OCI-LY1 (cell line): ENCODE measurements at regions not wholly inside any gene's neighbourhood (a gene's known extent, or its start where the extent isn't known, plus 50 kb on each side); places are given as distances from the start of the nearest gene placed in this dataset.

Experiments
- H2AFZ ChIP-seq: fragments of 200-600 bp; sonication (generic), shearing (Covaris generic); 2 replicates; pipeline ENCODE4 v1.6.0; 2014; ENCODE audit warnings: antibody characterized with exemption, mild to moderate bottlenecking, low read length
- H3F3A ChIP-seq: fragments of 200-600 bp; sonication (generic), shearing (Covaris generic); 2 replicates; pipeline ENCODE4 v1.6.0; 2014; ENCODE audit warnings: mild to moderate bottlenecking, antibody characterized with exemption, low read length, moderate library complexity; ENCODE audit not compliant: insufficient read depth
- H3K27ac ChIP-seq: fragments of 200-600 bp; sonication (generic); 2 replicates; pipeline ENCODE4 v1.5.1; 2014; ENCODE audit warnings: low read length, mixed run types, mild to moderate bottlenecking, low read depth; ENCODE audit not compliant: poor library complexity, severe bottlenecking
- H3K27me3 ChIP-seq: fragments of 200-600 bp; sonication (generic); 2 replicates; pipeline ENCODE4 v1.6.0; 2014; ENCODE audit warnings: antibody characterized with exemption, mild to moderate bottlenecking, low read length, moderate library complexity; ENCODE audit not compliant: insufficient read depth
- H3K36me3 ChIP-seq: fragments of 200-600 bp; sonication (generic); 2 replicates; pipeline ENCODE4 v1.6.1; 2014; ENCODE audit warnings: mild to moderate bottlenecking, antibody characterized with exemption, low read length, moderate library complexity, mixed read lengths; ENCODE audit not compliant: insufficient read depth
- H3K4me1 ChIP-seq: fragments of 200-600 bp; sonication (generic); 2 replicates; pipeline ENCODE4 v1.5.1; 2014; ENCODE audit warnings: mild to moderate bottlenecking, low read length, moderate library complexity; ENCODE audit not compliant: insufficient read depth, severe bottlenecking
- H3K4me2 ChIP-seq: fragments of 200-600 bp; sonication (generic), shearing (Covaris generic); 2 replicates; pipeline ENCODE4 v1.6.1; 2014; ENCODE audit warnings: low read length
- H3K4me3 ChIP-seq: fragments of 200-600 bp; sonication (generic); 2 replicates; pipeline ENCODE4 v1.5.1; 2014; ENCODE audit warnings: low read length, low read depth, mild to moderate bottlenecking, mixed read lengths; ENCODE audit not compliant: poor library complexity, severe bottlenecking
- H3K79me2 ChIP-seq: fragments of 200-600 bp; shearing (Covaris generic); 2 replicates; pipeline ENCODE4 v1.6.1; 2016; ENCODE audit warnings: mixed run types, low read length, mixed read lengths; ENCODE audit not compliant: insufficient read depth
- H3K9ac ChIP-seq: fragments of 200-600 bp; sonication (generic), shearing (Covaris generic); 2 replicates; pipeline ENCODE4 v1.6.1; 2014; ENCODE audit warnings: mild to moderate bottlenecking, low read length, mixed read lengths
- H3K9me2 ChIP-seq: fragments of 200-600 bp; sonication (generic), shearing (Covaris generic); 2 replicates; pipeline ENCODE4 v1.6.1; 2014; ENCODE audit warnings: low read depth, mild to moderate bottlenecking, low read length, mixed read lengths
- H3K9me3 ChIP-seq: fragments of 200-600 bp; shearing (Covaris generic); 2 replicates; pipeline ENCODE4 v1.6.1; 2014; ENCODE audit warnings: low read length, mixed read lengths
- H4K20me1 ChIP-seq: fragments of 200-600 bp; sonication (generic), shearing (Covaris generic); 2 replicates; pipeline ENCODE4 v1.6.0; 2016; ENCODE audit warnings: mild to moderate bottlenecking, low read length; ENCODE audit not compliant: insufficient read depth
- CTCF ChIP-seq: fragments of 200-600 bp; sonication (generic), shearing (Covaris generic); IDR thresholded peaks from 2 replicates; pipeline ENCODE4 v1.5.1; 2017; ENCODE audit warnings: mild to moderate bottlenecking, antibody characterized with exemption, low read length, moderate library complexity, mixed read lengths
- EZH2 ChIP-seq: fragments of 200-600 bp; sonication (generic), shearing (Covaris generic); IDR thresholded peaks from 2 replicates; pipeline ENCODE4 v1.8.0; 2017; ENCODE audit warnings: borderline replicate concordance, mixed run types, mild to moderate bottlenecking, antibody characterized with exemption, low read length, moderate library complexity, mixed read lengths

GRCh38 chr3:5343459-5343858 is 156.0 kb downstream of the EDEM1 start:
- Histone ChIP-seq H3K9me3 (no peaks in the 10 kb centered on the region), H3K79me2 (no peaks in the 10 kb centered on the region), H3K27ac (no peak overlapping the region), H3K9me2 (no peaks in the 10 kb centered on the region), H3K9ac (no peak overlapping the region), H2AFZ (no peak overlapping the region), H3K27me3 (no peaks in the 10 kb centered on the region), H3K36me3 (no peaks in the 10 kb centered on the region), H3F3A (no peaks in the 10 kb centered on the region), H3K4me2 (no peak overlapping the region), H3K4me1 (no peaks in the 10 kb centered on the region), H4K20me1 (no peaks in the 10 kb centered on the region), H3K4me3 (no peak overlapping the region)
- TF ChIP-seq EZH2 (no peak), CTCF (no peak)

- H3K27ac ChIP-seq: no peak overlapping the region
- no peaks in the 10 kb centered on the region for H3F3A ChIP-seq
- no peak overlapping the region for H3K4me3 ChIP-seq
- TF ChIP-seq EZH2 (no peak), CTCF (no peak)
- no peaks in the 10 kb centered on the region for H3K36me3 ChIP-seq
- no peak overlapping the region for H2AFZ ChIP-seq
- no peaks in the 10 kb centered on the region for H3K4me1 ChIP-seq
- no peaks in the 10 kb centered on the region for H4K20me1 ChIP-seq
- H3K9me2 ChIP-seq: no peaks in the 10 kb centered on the region
- no peaks in the 10 kb centered on the region for H3K9me3 ChIP-seq
- no peak overlapping the region for H3K9ac ChIP-seq
- H3K79me2 ChIP-seq: no peaks in the 10 kb centered on the region
- no peaks in the 10 kb centered on the region for H3K27me3 ChIP-seq
- no peak overlapping the region for H3K4me2 ChIP-seq
These were observed 157.2 kb downstream of the EDEM1 start for GRCh38 chr3:5344707-5345106.

DNA sequence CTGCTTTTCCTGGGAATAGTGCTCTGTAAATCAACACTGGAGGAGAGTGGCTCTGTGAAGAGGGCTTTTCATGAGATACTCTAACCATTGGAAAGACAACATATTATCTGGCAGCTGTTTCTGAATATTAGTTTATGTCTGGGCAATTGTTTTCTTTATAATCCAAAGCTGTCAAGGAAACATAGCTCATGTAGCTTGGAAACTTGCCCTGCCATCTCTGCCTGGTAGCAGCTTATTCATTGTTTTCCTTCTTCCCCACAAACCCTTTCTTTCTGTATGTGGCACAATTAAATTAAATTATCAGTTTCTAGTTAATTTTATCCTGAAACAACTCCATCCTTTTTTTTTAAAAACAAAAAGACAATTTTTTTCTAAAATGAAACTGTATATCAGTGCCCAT is 160.0 kb downstream of the EDEM1 start:
- Histone ChIP-seq H3K4me1 (no peaks in the 10 kb centered on the region), H2AFZ (no peak overlapping the region), H3K9ac (no peak overlapping the region), H3K9me2 (no peaks in the 10 kb centered on the region), H3K27ac (no peak overlapping the region), H3K36me3 (no peaks in the 10 kb centered on the region), H3K4me3 (no peak overlapping the region), H3F3A (no peaks in the 10 kb centered on the region), H3K9me3 (no peaks in the 10 kb centered on the region), H3K4me2 (no peak overlapping the region), H4K20me1 (no peaks in the 10 kb centered on the region), H3K79me2 (no peaks in the 10 kb centered on the region), H3K27me3 (no peaks in the 10 kb centered on the region)
- TF ChIP-seq CTCF (no peak), EZH2 (no peak)
